ENCODE measurements at regions not wholly inside any gene's neighbourhood (a gene's known extent, or its start where the extent isn't known, plus 50 kb on each side); places are given as distances from the start of the nearest gene placed in this dataset.

DNA sequence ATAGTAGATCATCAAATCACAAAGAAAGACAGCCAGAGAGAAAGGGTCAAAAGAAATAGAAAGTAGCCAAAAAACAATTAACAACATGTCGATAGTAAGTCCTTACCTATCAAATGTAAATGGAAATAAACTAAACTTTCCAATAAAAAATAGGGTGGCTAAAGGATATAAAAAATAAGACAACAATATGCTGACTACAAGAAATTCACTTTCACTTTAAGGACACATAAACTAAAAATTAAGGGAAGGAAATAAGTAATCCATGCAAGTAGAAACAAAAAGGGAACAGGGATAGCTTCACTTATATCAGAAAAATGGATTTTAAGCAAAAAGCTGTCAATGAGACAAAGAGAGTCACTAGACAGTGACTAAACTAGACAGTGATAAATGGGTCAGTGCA lies 903.9 kb upstream of the ZEB2 start:
- H3K27ac Mint-ChIP-seq: no peak overlapping the region
- peaks cover 0 to 24% (median 11%) of the 10 kb centered on the region in 3 donors for H3K9me3 Mint-ChIP-seq
- peaks cover 1 to 8% (median 2%) of the 10 kb centered on the region in 3 donors for H3K4me1 Mint-ChIP-seq
- no peaks in the 10 kb centered on the region for H3K27me3 Mint-ChIP-seq
- H3K36me3 Mint-ChIP-seq: peaks cover 2% of the 10 kb centered on the region
- no peak overlapping the region for H3K4me3 Mint-ChIP-seq

DNA sequence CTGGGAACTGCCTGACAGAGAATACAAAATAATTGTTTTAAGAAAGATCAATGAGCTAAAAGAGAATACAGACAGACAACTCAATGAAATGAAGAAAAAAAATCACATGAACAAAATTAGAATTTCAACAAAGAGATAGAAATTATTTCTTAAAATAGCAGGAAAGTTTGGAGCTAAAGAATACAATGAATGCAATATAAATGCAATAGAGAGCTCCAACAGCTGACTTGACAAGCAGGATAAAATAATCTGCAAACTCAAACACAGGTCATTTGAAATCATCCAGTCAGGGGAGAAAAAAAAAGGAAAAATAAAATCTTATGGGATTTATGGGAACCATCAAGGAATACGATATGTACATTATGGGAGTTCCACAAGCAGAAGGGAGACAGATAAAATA lies 902.7 kb upstream of the ZEB2 start:
- peaks cover 2% of the 10 kb centered on the region for H3K36me3 Mint-ChIP-seq
- H3K4me1 Mint-ChIP-seq: peaks cover 1 to 8% (median 2%) of the 10 kb centered on the region in 3 donors
- H3K9me3 Mint-ChIP-seq: peaks cover 0 to 24% (median 11%) of the 10 kb centered on the region in 3 donors
- no peak overlapping the region for H3K27ac Mint-ChIP-seq
- H3K27me3 Mint-ChIP-seq: no peaks in the 10 kb centered on the region
- H3K4me3 Mint-ChIP-seq: no peak overlapping the region

DNA sequence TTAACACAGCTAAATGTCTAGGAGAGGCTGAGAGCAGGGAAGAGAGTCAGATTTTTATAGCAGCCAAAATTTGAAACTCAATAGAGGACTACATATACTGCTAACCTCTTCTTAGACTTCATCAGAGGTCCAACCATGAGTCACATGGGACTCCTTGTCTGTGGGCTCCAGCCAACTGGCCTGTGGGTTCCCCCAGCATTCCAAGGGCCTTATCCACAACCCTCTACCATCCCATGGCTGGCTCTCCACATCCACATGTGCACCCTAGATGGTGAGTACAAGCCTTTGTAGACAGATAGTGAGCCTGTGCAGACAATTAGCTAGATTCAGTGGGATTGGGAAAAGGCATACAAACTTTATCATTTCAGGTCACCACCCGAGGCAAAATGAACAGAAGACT lies 901.9 kb upstream of the ZEB2 start:
- H3K9me3 Mint-ChIP-seq: peaks cover 0 to 24% (median 11%) of the 10 kb centered on the region in 3 donors

DNA sequence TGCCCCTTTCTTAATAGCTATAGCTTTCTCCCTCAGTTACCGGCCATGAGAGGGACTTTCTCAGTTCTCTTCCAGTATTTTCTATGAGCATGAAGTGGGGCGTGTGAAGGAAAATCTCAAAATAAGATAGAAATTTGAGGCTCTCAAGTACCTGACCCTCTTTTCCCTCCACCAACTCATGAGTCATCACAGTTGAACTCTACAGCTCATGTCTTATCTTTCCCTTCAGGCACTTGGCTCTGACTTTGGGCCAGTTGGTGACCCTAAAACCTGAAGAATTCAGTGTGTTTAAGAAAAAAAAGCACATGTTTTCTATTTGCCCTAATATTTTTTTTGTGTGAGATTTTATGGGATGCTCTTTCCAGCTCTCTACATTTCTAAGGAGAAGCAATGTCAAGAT lies 896.7 kb upstream of the ZEB2 start:
- H3K27me3 Mint-ChIP-seq: no peaks in the 10 kb centered on the region
- no peak overlapping the region for H3K27ac Mint-ChIP-seq
- peaks cover 10 to 26% (median 12%) of the 10 kb centered on the region in 3 donors for H3K4me1 Mint-ChIP-seq
- H3K9me3 Mint-ChIP-seq: peaks cover 2 to 9% (median 3%) of the 10 kb centered on the region in 3 donors
- no peak overlapping the region for H3K4me3 Mint-ChIP-seq
- H3K36me3 Mint-ChIP-seq: peaks cover 2% of the 10 kb centered on the region

More for the DNA sequence above, 901.9 kb upstream of the ZEB2 start:
- H3K4me1 Mint-ChIP-seq: peaks cover 1 to 8% (median 2%) of the 10 kb centered on the region in 3 donors
- H3K4me3 Mint-ChIP-seq: peak overlapping the region in 1 of 4 donors; percentile 5
- no peaks in the 10 kb centered on the region for H3K27me3 Mint-ChIP-seq
- H3K36me3 Mint-ChIP-seq: peaks cover 2% of the 10 kb centered on the region
- H3K27ac Mint-ChIP-seq: no peak overlapping the region

DNA sequence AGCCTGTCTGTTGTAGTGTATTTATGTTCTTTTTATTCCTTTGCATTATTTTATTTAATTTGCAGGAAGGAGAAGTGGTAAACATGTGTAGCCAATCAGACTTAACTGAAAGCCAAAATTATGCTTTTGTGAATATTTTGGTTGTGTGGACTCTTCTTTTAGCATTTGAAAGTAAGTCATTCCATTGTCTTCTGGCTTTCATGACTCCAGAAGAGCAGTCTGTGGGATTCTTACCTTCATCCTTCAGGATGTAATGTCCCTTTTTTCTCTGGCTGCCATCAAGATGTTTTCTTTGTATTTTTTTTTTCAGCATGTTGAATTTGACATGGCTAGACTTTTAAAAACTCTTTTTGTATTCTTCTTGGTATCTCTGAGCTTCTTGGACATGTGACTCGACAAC lies 895.2 kb upstream of the ZEB2 start:
- H3K36me3 Mint-ChIP-seq: peaks cover 2% of the 10 kb centered on the region
- peaks cover 0 to 3% (median 2%) of the 10 kb centered on the region in 3 donors for H3K9me3 Mint-ChIP-seq
- H3K27me3 Mint-ChIP-seq: peaks cover 3% of the 10 kb centered on the region
- peaks cover 22 to 41% (median 23%) of the 10 kb centered on the region in 3 donors for H3K4me1 Mint-ChIP-seq
- no peak overlapping the region for H3K27ac Mint-ChIP-seq
- H3K4me3 Mint-ChIP-seq: no peak overlapping the region

DNA sequence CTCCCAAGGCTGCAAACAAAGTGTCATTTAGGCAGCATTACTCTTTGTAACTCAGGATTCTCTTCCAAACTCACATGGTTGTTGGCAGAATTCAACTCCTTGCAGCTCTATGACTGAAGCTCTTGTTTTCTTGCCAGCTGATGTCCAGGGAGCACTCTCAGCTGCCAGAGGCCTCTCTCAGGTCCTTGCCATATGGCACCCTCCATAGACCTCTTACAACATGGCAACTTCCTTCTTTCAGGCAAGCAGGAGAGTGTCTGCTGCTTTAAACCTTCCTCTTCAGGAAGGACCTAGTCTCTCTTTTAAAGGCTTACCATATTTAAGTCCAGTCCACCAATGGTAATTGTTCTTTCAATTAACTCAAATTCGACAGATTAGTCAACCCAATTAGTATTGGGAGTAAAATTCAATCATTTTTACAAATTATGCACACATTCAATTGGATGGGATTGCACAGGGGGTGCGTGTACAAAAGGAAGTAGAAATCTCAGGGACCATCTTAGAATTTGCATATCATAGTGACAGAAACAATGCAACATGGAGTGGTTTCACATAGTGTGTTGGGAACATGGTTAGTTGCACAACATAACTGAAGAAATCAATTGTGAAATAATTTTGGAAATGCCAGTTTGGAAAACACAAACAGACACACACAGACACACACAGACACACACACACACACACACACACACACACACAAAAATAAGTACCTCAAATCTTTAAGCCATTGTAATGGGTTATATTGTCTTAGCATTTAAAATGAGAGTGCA lies 893.5 kb upstream of the ZEB2 start:
- no peaks in the 10 kb centered on the region for H3K36me3 Mint-ChIP-seq
- H3K4me3 Mint-ChIP-seq: no peak overlapping the region
- H3K4me1 Mint-ChIP-seq: peaks cover 21 to 34% (median 21%) of the 10 kb centered on the region in 3 donors
- H3K9me3 Mint-ChIP-seq: peaks cover 0 to 2% (median 0%) of the 10 kb centered on the region in 3 donors
- peaks cover 3% of the 10 kb centered on the region for H3K27me3 Mint-ChIP-seq
- H3K27ac Mint-ChIP-seq: no peak overlapping the region

DNA sequence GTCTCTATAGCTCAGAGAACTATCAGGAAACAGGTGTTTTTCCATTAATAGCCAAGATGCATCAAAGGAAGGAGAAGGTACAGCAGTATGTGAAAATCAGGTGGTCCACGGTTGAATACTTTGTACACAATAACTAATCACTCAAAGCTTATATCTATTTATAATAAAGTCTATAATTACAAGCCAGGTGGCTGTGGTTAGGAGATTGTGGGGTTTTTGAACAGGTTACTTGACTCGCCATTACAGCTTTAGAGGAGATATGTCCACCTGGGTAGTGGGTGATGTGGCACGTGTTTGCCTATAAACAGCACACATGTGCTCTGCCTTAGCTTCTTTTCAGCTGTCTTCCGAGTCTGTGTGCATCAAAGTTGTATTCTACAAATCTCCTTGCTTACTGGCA lies 892.2 kb upstream of the ZEB2 start:
- peaks cover 21 to 34% (median 21%) of the 10 kb centered on the region in 3 donors for H3K4me1 Mint-ChIP-seq
- peaks cover 6% of the 10 kb centered on the region for H3K27me3 Mint-ChIP-seq
- H3K36me3 Mint-ChIP-seq: no peaks in the 10 kb centered on the region
- peaks cover 0 to 2% (median 0%) of the 10 kb centered on the region in 3 donors for H3K9me3 Mint-ChIP-seq
- peak overlapping the region in 3 of 4 donors; percentile 4 to 20 (median 12) for H3K4me3 Mint-ChIP-seq
- H3K27ac Mint-ChIP-seq: peak overlapping the region in 1 of 3 donors; percentile 69

DNA sequence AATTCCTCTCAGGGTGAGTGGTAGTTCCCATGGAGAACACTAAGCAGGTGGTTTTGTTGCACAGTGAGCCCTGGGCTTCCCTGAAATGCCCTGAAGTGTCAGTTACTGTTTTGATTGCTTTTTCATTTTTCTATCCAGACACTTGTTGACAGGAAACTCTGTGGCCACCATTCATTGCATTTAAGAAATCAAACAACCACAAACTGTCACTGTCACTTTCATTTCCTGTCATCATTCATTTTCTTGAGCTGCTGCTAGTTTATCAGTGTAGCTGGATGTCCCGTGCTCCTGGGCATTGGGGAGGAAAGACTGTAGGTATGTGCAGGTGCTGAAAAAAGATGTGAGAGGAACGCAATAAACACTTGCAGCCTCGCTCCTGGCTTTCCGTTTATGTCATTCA lies 891.6 kb upstream of the ZEB2 start:
- Mint-ChIP-seq H3K27me3 (peaks cover 6% of the 10 kb centered on the region), H3K4me1 (peaks cover 21 to 34% (median 21%) of the 10 kb centered on the region in 3 donors), H3K36me3 (no peaks in the 10 kb centered on the region), H3K27ac (peak overlapping the region in 2 of 3 donors; percentile 29 to 69), H3K9me3 (peaks cover 0 to 2% (median 0%) of the 10 kb centered on the region in 3 donors), H3K4me3 (peak overlapping the region in 3 of 4 donors; percentile 4 to 84 (median 14))

DNA sequence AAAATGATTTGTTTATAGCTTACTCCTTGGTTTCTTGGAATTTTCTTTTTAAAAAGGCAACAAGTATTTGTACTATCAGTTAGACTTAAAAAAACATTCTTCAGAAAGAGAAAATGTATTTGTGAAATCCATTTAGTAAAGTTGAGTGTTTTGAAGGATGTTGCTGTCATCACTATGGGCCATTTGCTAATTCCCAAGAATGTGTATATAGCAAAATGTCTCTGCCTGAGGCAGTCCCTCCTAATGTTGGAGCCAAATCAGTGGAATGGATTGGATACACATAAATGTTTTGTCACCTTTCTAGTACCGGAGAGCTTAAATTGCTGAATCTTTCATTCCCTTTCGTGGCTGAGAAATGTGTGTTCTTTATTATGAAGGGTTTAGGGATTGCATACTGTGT lies 890.2 kb upstream of the ZEB2 start:
- Mint-ChIP-seq H3K4me3 (no peak overlapping the region), H3K36me3 (no peaks in the 10 kb centered on the region), H3K9me3 (peaks cover 0 to 2% (median 0%) of the 10 kb centered on the region in 3 donors), H3K27ac (no peak overlapping the region), H3K27me3 (peaks cover 6% of the 10 kb centered on the region), H3K4me1 (peaks cover 19 to 29% (median 21%) of the 10 kb centered on the region in 3 donors)

DNA sequence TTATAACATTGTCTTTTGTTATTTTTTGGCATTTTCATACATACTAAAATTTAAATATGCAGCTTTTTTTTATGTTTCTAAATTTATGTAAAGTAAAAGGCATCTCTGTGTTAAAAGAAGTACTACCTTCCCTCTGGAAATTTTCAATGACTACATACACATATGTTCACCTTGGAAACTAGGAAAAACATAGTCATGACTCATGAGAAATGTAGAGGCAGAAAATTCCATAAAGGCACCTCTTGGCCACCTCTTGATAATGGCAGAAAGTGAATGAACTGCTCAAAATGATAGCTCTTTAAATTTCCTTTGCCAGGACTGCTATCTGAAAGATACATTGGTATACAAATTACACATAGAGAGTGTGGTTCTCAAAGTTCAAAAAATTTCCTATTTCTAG lies 889.1 kb upstream of the ZEB2 start:
- peaks cover 6% of the 10 kb centered on the region for H3K27me3 Mint-ChIP-seq

DNA sequence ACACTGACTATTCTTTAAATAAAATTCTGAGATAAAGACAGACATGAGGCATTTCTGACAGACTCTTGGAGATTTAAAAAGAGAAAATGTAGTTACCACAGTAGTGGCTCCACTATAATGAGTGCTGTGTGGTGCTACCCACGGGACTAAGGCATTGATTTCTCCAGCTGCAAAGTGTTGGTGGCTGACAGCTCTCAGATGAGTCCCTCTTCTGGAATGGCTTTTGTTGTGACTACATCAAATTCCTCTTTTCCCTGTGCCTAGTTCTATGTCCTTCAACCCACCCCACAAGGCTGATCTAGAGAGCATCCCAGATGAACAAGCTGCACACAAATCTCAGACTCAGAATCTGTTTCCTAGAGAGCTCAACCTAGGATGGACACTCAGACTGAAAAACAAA lies 884.8 kb upstream of the ZEB2 start:
- no peak overlapping the region for H3K27ac Mint-ChIP-seq
- no peak overlapping the region for H3K4me3 Mint-ChIP-seq
- H3K27me3 Mint-ChIP-seq: peaks cover 3% of the 10 kb centered on the region
- no peaks in the 10 kb centered on the region for H3K4me1 Mint-ChIP-seq
- no peaks in the 10 kb centered on the region for H3K9me3 Mint-ChIP-seq
- no peaks in the 10 kb centered on the region for H3K36me3 Mint-ChIP-seq

More for the DNA sequence above, 889.1 kb upstream of the ZEB2 start:
- H3K9me3 Mint-ChIP-seq: peaks cover 0 to 2% (median 0%) of the 10 kb centered on the region in 3 donors
- H3K4me1 Mint-ChIP-seq: peaks cover 17 to 29% (median 21%) of the 10 kb centered on the region in 3 donors
- no peak overlapping the region for H3K4me3 Mint-ChIP-seq
- H3K27ac Mint-ChIP-seq: no peak overlapping the region
- H3K36me3 Mint-ChIP-seq: no peaks in the 10 kb centered on the region

DNA sequence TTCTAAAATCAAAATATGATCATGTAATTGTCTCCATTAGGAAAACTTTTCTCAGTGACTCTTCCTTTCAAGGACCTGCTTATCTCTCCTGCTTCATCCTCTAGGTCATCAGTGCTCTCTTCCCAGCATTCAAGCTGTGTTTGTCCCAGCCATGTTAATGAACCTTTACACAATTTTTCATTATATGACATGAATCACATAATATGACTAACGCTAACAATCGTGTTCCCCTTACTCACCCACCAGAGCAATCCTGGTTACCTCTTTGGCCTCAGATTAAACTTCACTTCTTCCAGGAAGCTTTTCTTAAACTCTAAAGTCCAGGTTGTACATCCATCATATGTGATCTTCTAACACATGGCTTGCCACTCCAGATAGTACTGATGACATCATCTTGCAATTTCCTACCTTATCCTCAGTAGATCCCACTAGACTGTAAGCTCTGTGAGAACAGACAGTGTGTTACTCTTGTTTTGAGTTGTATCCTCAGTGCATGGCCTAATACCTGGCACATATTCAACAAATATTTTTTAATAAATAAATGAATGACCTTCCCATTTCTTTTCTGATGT lies 882.9 kb upstream of the ZEB2 start:
- H3K27me3 Mint-ChIP-seq: peaks cover 3% of the 10 kb centered on the region

DNA sequence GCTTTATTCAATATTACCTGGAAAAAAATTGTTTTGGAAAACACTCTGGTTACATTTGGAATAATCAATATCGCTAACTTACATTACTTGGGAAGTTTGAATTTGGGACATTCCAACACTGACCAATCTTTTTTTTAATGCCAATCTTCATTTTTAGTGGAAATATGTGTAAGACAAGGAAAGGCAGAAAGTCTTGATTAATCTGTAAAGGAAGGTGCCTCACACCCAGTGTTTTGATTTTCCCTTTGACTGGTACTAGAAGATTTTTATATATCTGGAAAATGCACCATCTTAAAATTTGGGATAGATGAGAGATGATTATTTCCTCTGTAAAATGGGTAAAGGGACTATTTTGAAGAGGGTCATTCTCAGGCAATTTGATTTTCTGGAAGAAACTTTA lies 879.2 kb upstream of the ZEB2 start:
- Mint-ChIP-seq H3K27ac (no peak overlapping the region), H3K4me1 (no peaks in the 10 kb centered on the region), H3K9me3 (no peaks in the 10 kb centered on the region), H3K4me3 (no peak overlapping the region), H3K36me3 (no peaks in the 10 kb centered on the region), H3K27me3 (no peaks in the 10 kb centered on the region)

More for the DNA sequence above, 882.9 kb upstream of the ZEB2 start:
- Mint-ChIP-seq H3K4me1 (no peaks in the 10 kb centered on the region), H3K27ac (no peak overlapping the region), H3K36me3 (no peaks in the 10 kb centered on the region), H3K4me3 (no peak overlapping the region), H3K9me3 (no peaks in the 10 kb centered on the region)

DNA sequence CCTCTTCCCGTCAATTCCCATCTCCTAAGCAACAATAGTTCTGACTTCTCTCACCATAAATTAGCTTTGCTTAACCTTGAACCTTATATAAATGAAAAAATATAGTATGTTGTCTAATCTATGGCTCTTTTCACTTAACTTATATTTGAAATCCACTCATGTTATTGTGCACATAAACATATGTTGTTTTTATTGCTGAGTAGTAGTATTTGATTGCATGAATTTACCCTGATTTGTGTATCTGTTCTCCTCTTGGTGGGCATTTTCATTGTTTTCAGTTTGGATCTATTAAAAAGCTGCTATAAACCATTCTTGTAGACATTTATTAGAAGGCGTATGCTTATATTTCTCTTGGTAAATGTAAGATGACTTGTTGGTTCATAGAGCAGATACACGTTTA lies 874.3 kb upstream of the ZEB2 start:
- Mint-ChIP-seq H3K4me1 (no peaks in the 10 kb centered on the region), H3K36me3 (no peaks in the 10 kb centered on the region), H3K27ac (no peak overlapping the region), H3K9me3 (no peaks in the 10 kb centered on the region), H3K4me3 (no peak overlapping the region), H3K27me3 (no peaks in the 10 kb centered on the region)

DNA sequence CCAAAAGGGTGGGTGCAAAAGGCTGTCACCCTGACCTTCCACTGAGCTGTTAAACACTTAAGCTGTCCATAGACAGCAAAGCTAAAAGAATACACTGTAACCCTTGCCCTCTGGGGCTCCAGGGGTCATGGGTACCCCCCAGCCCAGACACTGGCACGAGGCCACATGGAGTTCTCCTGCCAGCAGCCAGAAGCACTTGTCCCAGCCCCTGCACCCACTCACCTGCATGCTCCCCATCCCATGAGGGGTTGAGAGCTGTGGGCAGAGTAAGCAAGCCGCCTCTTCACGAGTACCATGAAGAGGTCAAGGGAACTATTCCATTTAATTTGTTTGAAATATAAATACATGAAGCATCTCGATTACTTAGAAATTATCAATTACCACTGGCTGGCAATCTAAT lies 867.1 kb upstream of the ZEB2 start:
- H3K36me3 Mint-ChIP-seq: no peaks in the 10 kb centered on the region
- H3K4me3 Mint-ChIP-seq: no peak overlapping the region
- no peak overlapping the region for H3K27ac Mint-ChIP-seq
- no peaks in the 10 kb centered on the region for H3K27me3 Mint-ChIP-seq
- H3K9me3 Mint-ChIP-seq: no peaks in the 10 kb centered on the region
- peaks cover 0 to 1% (median 1%) of the 10 kb centered on the region in 3 donors for H3K4me1 Mint-ChIP-seq
